ENCODE measurements at regions not wholly inside any gene's neighbourhood (a gene's known extent, or its start where the extent isn't known, plus 50 kb on each side); places are given as distances from the start of the nearest gene placed in this dataset.
"Not testable (repeated sequence)": the region's sequence is repeated elsewhere in the genome, so short reads cannot be mapped to it uniquely, and the experiment has no call there.

DNA sequence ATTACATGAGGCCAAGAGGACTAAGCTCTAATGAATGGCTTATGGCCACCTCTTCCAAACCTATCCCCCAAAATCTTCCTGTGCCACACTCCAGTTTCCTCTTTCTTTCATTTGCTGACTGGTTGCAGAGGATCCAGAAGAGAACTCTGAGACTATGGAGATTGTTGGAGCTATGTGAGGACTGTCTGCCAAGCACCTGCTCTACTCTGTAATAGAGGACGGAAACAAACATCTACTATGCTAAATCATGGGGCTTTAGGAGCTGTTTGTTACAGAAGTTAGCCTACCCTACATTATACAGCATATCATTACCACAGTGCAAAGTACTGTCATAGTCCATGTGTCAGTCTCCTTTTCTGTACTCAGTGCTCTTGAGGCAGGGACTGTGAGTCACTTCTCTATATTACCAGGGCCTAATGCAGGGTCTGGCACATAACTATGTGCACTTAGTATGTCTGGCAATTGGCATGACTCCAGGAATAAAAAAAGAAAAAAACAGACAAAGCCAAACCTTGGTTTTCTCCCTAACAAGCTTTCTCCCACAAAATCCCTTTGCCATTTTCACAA, 95.1 kb downstream of the RPAP3 start:
- DNase-seq (ENCODE audit: low read depth): no peak

DNA sequence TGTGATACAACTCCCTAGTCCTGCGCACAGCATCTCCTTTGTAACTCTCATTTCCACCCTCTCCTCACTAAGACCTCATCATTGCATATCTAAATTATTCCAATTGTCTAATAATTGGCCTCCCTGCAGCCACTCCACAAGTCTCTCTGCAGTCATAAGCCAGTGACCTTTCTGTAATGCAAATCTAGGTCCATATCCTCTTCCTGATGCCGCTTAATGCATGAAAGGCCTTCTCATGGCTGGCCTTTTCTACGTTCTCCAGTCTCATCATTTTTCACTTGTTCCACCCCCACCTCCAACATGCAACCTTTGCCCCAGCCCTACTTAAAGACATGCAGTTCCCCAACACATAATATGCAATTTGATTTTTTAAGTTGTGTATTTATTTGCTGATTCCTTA, 96.0 kb downstream of the RPAP3 start:
- DNase-seq (ENCODE audit: low read depth): no peak

DNA sequence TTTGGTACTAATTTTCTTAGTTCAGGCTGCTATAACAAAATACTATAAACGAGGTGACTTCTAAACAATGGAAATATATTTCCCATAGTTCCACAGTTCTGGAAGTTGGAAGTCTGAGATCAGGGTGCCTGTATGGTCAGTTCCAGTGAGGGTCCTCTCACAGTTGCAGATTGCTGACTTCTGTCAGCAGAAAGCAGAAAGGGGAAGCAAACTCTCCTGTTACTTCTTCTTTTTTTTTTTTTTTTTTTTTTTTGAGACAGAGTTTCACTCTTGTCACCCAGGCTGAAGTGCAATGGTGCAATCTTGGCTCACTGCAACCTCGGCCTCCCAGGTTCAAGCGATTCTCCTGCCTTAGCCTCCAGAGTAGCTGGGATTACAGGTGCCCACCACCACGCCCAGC, 97.2 kb downstream of the RPAP3 start:
- DNase-seq (ENCODE audit: low read depth): not testable (repeated sequence)

DNA sequence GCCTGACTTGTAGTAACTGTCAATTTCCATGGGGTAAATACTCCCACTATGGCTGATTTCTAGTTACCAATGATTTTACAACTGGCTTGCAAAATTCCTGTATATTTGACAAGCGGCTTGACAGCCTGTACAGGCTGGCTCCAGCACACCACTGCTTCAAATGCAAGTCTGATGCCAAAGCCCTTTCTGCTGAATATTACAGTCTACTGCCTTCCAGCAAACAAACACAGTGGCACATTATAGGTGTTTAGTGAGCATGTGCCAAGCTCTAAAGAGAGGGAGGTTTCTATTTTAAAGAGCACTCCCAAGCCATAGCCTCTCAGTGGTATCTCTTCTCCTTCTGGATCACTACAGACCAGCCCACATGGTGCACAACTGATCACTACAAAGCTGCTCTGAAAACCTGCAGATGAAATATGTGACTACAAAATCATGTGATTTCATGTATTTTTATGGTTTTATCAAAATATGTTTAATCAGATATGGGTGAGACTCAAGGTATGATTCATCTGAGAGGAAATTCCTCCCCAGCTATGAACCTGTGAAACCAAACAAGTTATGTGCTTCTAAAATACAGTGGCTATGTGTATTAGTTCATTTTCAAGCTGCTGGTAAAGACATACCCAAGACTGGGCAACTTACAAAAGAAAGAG, 101.5 kb downstream of the RPAP3 start:
- DNase-seq (ENCODE audit: low read depth): no peak

DNA sequence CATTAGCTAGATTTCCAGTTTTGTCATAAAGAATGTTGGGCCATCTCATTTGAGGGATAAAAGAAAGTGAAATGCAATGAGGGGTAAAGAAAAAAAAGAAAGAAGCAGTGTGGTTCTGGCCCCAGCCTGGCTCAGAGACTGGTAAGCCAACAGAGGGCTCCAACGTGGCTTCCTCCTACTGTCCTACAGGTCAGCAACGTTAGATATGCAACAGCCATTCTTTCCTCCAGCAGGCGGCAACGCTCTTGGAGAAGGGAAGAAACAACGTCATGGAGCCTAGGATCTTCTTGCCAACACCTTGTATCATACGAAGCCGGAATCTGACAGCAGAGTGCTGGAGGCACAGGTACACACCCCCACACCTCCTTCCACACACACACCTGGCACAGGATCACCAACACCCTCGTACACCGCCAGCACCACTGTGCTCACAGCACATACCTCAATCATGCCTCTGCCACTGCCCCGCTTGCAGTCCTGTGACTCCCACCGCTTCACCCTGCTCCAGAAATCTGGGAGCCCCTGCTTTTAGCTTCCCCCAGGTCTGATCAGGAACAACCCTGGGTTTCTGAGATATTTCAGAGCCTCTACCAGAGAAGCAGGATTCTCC, 102.8 kb downstream of the RPAP3 start:
- no peak for DNase-seq (ENCODE audit: low read depth)

DNA sequence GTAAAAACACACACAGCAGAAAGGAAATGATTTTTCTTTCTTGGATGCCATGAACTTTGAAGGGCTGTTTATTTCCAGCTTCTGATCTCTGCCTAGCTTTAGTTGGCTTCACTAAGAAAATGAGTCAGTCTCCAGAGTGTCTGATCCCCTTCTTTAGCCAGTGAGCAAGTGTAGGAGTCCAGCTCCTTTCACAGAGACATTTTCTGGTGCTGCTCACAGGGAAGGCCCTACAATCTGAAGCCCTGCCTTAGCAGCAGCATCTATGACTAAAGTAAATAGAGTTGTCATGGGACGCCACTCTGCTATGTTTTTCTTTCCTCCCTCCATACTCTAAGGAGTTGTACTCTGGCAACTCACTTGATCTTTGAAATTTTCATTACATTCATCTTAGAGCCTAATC, 103.5 kb downstream of the RPAP3 start:
- DNase-seq (ENCODE audit: low read depth): peak; percentile 90

DNA sequence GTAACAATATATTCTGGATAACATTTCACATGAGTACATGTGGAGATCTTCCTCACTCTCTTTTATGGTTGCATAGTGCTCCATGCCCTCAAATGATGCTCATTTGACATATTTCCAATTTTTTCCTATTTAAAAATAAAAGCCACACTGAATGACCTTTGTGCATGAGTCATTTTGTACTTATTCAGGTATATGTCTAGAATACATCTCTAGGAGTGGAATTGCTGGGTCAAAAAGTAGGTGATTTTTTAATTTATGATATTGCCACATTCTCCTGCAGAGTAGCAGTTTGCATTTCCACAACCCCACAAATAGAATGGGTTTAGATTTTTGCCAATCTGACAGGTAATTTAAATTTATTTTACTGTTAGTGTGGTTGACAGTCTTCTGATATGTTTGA, 104.8 kb downstream of the RPAP3 start:
- DNase-seq (ENCODE audit: low read depth): no peak

DNA sequence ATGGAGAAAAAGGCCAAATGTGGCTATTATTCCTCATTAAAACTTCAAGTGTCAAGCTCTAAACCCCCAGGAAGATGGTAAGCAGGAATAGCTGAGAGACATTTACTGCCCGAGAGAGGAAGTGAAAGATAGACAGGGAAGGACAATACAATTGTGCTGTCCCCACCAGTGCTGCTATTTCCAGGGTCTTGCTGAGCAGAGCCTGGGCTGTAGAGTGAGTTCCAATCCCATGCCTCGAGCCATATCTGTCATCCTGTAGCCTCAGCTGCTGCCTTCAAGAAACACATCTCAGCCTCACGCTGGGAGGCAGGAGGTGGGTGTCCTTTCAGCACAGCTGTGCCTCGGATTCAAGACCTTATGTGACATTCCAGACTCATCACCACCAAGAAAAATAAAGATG, 114.0 kb downstream of the RPAP3 start:
- no peak for DNase-seq (ENCODE audit: low read depth)

DNA sequence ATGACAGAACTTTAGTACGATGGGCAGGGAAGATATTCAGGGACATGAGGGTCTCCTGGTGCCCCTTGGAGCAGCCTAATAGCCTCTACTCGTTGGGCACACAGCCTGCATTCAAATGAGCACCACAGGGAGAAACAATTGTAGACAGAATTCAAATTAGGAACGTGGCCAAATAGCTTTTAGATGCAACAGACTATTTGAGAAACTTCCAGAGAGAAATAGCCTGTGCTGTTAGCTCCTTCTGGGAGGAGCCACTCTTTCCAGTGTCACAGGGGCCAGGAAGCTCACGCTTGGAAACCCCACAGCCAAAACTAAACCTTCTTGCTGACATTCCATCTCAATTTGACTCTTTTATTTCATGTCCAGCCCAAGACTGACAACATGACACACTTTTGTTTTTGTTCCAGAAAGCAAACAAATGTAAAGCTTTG, 114.5 kb downstream of the RPAP3 start:
- no peak for DNase-seq (ENCODE audit: low read depth)

DNA sequence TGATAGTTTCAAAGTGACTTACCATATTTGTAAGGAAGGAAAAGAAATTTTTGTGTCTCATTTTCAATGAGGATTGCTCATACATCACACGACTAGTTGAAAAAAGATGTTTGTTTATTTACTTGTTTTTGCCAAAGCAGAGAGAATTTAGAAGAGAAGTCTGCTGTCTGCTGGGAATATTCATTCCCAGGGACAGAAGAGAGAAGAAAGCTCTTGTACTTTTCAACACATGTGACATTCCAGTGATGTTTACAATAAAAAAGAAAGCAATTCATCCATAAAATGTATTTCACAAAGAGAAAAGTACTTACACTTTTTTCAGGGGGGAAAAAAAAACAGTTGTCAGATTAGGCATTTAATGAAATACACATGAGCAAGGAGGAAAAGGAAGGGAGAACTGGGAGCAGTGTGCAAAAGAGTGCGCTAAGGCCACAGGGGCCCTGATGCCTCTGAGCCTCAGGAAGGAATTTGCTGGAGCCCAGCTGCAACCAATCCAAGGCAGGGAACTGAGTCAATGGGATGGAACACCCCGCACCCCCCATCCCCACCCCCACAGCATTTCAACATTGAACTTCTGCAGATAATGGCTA, 115.0 kb downstream of the RPAP3 start:
- no peak for DNase-seq (ENCODE audit: low read depth)

DNA sequence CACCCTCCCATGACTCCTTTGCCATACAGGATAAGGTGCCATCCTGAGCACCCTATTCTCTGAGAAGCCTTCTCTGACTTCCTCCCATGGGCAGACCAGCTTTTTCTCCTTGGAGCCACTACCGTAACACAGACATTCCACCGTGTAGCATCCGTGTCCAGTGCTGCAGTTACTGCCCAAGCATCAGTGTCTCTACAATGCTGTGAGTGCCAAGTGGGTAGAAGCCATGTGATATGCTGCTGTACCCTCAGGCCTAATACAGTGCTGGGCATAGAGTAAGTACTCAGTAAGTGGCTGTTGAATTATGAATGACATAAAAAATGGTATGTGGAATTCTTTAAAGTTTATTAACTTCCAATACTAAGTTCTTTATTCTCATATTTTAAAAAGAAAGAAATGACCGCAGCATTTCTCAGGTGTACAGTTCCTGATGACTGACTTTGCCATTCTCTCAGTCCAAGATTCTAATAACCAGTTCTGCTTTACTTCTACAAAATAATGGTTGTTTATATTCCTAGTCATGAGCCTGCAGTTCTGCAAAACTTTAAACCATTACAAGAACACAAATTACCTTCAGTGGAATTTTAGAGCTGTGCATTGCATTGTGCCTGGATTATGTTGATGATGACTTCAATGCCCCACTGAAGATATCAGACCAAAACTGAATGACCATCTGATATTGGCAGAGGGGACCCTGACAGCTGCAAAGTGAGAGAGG, 118.7 kb downstream of the RPAP3 start:
- DNase-seq (ENCODE audit: low read depth): no peak

DNA sequence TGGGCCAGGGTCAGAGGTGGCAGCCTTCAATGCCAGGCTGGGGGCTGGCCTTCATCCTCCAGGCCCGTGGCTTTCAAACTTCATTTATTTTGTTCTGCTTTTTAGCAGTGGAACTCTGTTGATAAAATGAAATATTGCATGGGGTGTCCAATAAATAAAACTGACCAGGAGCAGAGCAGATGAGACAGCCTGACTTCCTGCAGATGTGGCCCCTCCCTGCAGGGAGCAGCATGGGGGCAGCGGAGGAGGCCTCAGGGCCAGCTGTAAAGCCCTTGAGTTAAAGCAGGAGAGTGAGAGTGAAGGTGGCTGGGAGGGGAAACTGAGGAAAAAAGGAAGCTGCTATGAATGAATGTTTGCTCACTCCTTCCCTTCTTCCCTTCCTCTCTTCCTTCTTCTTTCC, 120.3 kb downstream of the RPAP3 start:
- no peak for DNase-seq (ENCODE audit: low read depth)

DNA sequence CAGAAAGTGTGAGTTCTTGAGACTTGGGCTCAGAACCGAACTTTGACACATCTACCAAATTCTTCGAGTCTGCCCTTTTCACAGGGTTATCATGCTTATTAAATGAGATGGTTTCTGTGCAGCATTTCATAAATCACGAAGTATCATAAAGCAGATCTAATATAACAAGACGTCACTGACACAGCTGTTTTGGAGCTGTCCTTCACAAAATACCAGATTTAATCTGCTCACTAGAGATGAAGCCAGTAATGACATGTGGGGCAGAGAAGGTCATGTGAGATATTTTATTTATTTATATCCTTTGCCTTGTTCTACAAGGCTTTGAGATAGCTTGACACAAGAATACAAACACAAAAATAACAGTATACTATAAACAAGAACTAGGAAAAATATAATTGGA, 127.0 kb downstream of the RPAP3 start:
- DNase-seq (ENCODE audit: low read depth): no peak

DNA sequence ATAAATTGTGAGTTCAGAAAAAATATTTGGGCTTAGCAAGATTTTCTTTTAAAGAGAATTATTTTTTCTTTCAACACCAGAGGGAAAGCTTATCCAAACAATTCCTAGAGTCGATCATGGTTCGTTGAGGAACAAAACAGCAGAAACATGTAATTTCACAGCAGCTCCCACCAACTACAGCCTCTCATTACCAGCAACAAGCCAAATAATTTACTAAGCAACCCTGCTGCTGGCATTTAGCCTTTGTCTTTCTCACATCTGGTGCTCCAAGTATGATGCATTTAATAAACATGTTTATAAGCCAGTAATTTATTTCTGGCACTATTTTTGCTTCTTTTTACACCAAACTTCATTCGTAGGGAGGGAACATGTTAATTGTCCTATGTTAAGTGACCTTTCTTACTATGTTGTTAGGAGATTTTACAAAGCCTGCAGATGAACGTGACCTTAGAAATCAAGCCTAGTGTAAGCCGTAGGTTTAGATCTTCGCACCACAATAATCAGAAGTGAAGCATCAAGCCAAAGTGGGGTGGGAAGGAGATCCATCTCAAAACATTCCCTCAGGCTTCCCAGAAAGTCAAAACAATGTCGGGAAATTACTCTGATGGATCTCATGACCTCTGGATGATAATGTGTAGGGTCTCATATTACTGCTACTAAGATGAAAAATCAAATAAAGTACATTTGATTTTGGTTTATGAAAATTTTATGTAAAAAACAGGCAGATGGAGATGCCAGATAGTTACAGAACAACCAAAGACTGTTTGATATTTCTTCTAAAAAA, 128.4 kb downstream of the RPAP3 start:
- DNase-seq (ENCODE audit: low read depth): no peak

DNA sequence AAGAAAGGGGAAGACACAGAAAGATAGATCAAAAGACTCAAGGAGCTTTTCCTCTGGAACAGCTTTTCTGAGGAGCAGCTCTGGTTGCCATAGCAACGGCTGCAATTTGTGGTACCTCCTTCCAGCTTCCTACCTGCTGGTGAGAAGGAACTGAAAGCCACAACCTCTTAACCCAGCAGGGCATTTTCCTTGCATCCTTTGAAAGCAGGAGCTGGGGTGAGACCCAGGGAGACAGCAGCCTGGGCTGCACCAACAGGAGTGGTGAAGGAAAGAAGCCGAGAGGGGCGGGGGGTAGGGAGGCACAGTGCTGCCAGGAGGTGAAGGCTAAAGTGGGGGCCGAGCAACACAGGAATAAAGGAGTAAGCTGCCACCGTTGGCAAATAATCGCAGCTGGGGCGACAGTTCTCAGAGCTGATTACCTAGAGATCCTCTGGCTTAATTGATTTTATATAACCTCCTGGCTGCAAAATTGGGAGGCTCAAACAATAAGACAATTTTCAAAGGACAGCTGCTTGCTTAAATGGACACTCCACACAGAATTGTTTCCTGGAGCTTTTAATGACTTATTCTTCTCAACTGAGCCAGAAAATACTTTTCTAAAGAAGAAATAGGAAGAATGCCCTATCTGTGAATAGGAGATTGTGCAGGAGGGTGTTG, 129.4 kb downstream of the RPAP3 start:
- no peak for DNase-seq (ENCODE audit: low read depth)

DNA sequence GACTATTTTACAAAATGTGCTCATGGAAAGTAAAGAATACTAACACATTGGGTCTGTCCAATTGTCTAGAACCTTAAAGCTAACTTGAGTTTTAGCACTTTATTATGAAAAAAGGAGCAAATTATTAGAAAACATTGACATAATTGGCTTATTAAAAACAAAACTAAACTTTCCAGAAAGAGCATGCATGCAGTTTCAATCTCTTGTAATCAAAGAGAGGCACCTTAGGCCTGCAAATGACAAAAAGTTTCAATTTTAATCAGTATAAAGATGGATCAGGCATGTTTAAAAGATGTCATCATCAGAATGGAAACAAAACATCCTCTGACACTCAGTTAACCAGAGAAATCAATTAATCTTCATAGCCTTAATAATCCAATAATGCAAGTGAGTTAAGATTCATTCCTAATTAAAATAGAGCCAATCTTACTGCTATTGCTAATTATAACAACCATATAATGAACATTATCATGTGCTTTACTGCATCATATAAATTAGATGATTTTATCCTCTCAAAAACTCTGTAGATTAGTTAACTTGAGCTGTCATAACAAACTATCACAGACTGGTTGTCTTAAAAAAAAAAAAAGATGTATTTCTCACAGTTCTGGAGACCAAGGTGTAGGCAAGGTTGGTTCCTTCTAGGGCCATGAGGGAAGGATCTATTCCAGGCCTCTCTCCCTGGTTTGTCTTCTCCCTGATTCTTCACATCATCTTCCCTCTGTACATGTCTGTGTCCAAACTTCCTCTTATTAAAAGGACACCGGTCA, 131.4 kb downstream of the RPAP3 start:
- DNase-seq (ENCODE audit: low read depth): no peak

DNA sequence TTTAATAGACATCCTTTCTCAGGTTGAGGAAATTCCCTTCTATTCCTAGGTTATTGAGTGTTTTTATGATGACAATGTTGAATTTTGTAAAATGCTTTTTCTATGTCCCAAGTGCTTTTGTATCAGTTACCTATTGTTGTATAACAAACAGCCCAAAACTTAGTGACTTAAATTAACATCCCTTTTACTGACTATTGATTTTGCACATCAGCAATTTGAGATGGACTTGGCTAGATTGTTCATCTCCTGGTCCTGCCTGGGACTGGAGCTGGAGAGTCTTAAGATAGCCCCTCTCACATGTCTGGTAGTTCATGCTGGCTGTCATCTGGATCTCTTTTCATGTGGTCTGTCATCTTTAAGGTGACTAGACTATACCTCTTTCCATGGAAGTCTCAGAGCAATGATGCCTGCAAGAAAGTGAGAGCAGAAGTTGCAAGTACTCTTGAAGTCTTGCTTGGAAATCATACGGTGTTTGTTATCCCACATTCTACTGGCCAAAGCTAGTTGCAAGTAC, 132.6 kb downstream of the RPAP3 start:
- DNase-seq (ENCODE audit: low read depth): no peak

DNA sequence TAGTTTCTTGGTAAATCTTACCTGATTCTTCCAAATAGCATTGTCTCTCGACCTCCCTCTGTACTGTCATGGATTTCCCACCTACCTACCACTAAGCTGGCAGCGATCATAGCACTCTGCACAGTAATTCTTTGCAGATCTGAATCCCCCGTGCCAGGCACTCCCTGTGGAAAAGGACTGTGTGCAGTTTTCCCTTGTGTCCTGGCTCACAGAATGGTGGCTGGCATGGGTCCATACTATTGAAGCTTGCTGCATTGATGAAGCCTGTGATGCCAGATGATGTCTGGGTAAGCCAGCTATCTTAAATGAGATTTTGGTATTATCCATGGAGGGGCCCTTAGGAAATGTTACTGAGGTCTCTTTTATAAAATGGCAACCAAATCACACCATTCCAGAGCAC, 135.7 kb downstream of the RPAP3 start:
- no peak for DNase-seq (ENCODE audit: low read depth)

DNA sequence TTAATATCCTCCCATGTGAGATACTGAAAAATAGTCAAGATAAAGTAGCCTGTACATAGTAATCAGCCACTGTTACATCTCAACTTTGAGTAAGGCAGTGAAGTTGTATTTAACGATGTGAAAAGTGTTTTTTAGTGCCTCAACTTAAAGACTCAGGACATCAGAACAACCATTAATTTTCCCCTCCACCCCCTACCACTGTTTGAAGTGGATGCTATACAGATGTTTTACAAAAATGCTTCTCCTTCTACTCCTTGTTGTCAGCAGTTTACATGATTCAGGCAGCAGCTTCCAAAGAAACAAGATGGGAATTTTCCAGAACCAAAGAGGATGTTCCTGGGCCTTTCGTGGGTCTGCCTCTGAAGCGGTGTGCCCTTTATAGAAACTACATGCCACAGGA, 143.6 kb downstream of the RPAP3 start:
- no peak for DNase-seq (ENCODE audit: low read depth)

DNA sequence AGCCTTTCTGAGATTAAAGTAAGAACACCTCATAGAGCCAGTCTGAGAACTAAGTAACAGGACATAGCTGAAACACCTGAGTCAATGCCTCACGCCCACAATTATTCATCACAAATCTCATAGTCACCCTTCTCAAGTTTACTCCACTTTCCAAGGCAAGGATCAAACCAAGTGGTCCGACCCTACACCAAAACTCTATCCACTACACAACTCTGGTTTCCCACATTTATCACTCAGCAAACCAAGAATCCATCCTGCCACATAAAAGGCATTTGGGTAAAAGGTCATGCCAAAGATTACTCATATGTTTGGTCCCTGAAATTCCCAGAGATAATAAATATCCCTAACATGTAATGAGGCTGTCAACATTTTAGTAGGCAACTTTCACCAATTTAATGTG, 144.1 kb downstream of the RPAP3 start:
- DNase-seq (ENCODE audit: low read depth): no peak

DNA sequence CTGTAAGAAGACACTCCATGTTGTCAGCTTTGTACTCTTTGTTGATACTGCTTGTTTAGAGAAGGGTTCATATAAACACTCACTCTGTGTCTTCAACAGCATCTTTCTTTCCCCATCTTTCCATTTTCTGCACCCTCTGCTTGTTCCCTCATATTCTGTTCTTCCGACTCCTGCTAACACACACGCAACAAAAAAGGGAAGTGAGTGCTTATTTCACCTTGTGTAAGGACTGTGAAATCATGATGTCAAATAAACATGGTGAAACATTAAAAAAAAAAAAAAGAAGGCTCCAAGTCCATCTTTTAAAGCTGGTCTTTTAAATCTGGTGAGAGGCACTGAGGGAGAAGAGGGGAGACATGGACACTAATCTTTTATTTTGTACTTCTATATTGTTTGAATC, 145.4 kb downstream of the RPAP3 start:
- DNase-seq (ENCODE audit: low read depth): no peak

All from stromal cell of bone marrow (primary cell).